GM10248 (cell line): ENCODE measurements at regions not wholly inside any gene's neighbourhood (a gene's known extent, or its start where the extent isn't known, plus 50 kb on each side); places are given as distances from the start of the nearest gene placed in this dataset.

ENCODE experiments used
- CTCF ChIA-PET: fragments of 300-600 bp; sonication (Branson Sonifier 250); formaldehyde crosslinking; extraction: SDS; loops from one replicate; lab custom pipeline; 2021; ENCODE audit warnings: antibody characterized with exemption; lab: Yijun Ruan, JAX
- POLR2A ChIA-PET: fragments of 350-650 bp; sonication (Branson Sonifier 250); formaldehyde crosslinking; extraction: SDS; loops from one replicate; lab custom pipeline; 2020; ENCODE audit warnings: antibody characterized with exemption; lab: Yijun Ruan, JAX
- DNase-seq: peaks from one replicate; pipeline ENCODE4 v3.0.0; 2012; ENCODE audit errors: extremely low spot score
- CTCF ChIP-seq: IDR thresholded peaks from 2 replicates; pipeline ENCODE4 v1.5.1; 2012; ENCODE audit warnings: mild to moderate bottlenecking, low read depth; ENCODE audit errors: extremely low read depth, missing control alignments, control extremely low read depth

DNA sequence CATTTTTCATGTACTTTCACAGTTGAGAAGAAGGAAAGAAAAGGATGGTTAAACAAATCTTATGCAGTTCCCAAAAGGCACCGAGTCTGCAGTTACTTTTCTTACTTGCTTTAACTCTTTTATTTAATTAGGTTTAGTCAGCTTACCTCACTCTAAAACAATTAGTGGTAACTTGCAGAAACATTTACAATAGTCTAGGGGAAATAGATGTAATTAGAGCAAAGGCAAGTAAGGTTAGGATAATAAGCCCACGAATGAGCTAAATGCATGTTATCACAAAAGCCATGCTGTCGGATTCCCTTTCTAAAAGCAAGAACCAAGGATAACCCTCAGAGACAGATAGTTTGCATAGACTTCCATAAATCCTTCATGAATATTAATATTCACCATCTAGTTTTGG is 82.0 kb upstream of the VCX2 start:
- POLR2A ChIA-PET, result no interaction called here
- CTCF ChIA-PET, result no interaction called here
- no peak for TF ChIP-seq CTCF
- DNase-seq, result no peak

- ChIA-PET POLR2A (no interaction called here), CTCF (no interaction called here)
- no peak for DNase-seq
- no peak for TF ChIP-seq CTCF
Measured at GRCh38 chrX:8254401-8254800, 83.3 kb upstream of the VCX2 start.

DNA sequence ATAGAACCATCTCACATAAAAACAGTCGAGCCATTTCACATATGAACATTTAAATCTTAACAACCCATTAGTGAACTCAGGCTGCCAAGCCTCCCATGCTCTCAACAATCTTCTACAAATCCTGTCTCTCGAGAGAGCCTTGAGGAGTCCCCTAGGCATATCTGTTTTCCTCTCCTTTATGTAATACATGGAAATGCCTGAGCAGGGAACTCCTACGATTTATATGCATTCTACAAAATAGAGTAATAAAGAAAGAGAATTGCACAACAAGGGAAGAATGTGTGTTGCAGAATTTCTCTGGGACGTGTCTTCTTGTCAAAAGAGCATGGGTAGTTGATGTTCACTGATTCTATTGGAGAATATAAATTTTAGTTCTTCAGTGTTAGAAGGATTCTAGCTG is 101.8 kb upstream of the VCX2 start:
- ChIA-PET CTCF (no interaction called here), POLR2A (no interaction called here)
- no peak for TF ChIP-seq CTCF
- no peak for DNase-seq

- TF ChIP-seq CTCF, result no peak
- DNase-seq, result no peak
- POLR2A ChIA-PET, result no interaction called here
Measured at GRCh38 chrX:8273451-8273895, 102.4 kb upstream of the VCX2 start.

DNA sequence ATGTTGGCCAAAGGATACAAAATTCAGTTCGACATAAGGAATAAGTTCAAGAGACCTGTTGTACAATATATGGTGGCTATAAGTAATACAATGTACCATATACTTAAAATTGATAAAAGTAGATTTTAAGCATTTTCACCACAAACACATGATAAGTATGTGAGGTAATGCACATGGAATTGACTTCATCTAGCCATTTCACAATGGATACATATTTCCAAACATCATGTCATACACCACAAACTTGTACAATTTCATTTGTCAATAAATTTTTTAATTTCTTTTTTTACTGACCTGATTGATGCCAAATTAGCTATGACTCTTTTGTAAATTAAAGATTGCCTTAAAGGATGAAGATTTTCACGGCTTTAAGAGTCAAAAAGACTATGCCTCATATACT is 103.1 kb upstream of the VCX2 start:
- POLR2A ChIA-PET, result no interaction called here
- CTCF ChIA-PET, result no interaction called here
- no peak for DNase-seq
- TF ChIP-seq CTCF, result no peak

More at GRCh38 chrX:8273451-8273895, 102.4 kb upstream of the VCX2 start:
- CTCF ChIA-PET, result no interaction called here

GRCh38 chrX:8278557-8278956 is 107.5 kb upstream of the VCX2 start:
- no peak for DNase-seq

More at GRCh38 chrX:8278557-8278956, 107.5 kb upstream of the VCX2 start:
- no peak for TF ChIP-seq CTCF
- POLR2A ChIA-PET, result no interaction called here
- CTCF ChIA-PET, result no interaction called here
